BLaER1 treated with 17β-estradiol and CSF1 and Interleukin-3, amounts not matched to agents 10 nM and 100 nM (cell line): ENCODE measurements at regions not wholly inside any gene's neighbourhood (a gene's known extent, or its start where the extent isn't known, plus 50 kb on each side); places are given as distances from the start of the nearest gene placed in this dataset.
A peak's percentile ranks its signal among the peaks of the same experiment; 100 is the strongest.

Source experiments
- H3K27ac ChIP-seq, 11 experiments: shearing (Covaris generic); formaldehyde crosslinking; 2 replicates each; pipeline ENCODE4 v1.8.1; 2022
- H3K27me3 ChIP-seq, 11 experiments: shearing (Covaris generic); formaldehyde crosslinking; 2 replicates each; pipeline ENCODE4 v1.8.1; 2022
- H3K36me3 ChIP-seq, 11 experiments: shearing (Covaris generic); formaldehyde crosslinking; 2 replicates each; pipeline ENCODE4 v1.8.1; 2022
- H3K4me1 ChIP-seq, 10 experiments: shearing (Covaris generic); formaldehyde crosslinking; 2 replicates each; pipeline ENCODE4 v1.8.1; 2022
- H3K4me2 ChIP-seq, 11 experiments: shearing (Covaris generic); formaldehyde crosslinking; 2 replicates each; pipeline ENCODE4 v1.8.1; 2022
- H3K4me3 ChIP-seq, 10 experiments: shearing (Covaris generic); formaldehyde crosslinking; 2 replicates each; pipeline ENCODE4 v1.8.1; 2022
- H3K9ac ChIP-seq, 11 experiments: shearing (Covaris generic); formaldehyde crosslinking; 2 replicates each; pipeline ENCODE4 v1.8.1; 2022
- H3K9me3 ChIP-seq, 11 experiments: shearing (Covaris generic); formaldehyde crosslinking; replicated peaks in 1 of 11; 2 replicates each; pipeline ENCODE4 v1.8.1; 2022
- H4K20me1 ChIP-seq, 11 experiments: shearing (Covaris generic); formaldehyde crosslinking; 2 replicates each; pipeline ENCODE4 v1.8.1; 2022
- Cebpa-rat ChIP-seq, 11 experiments: shearing (Covaris generic); IDR thresholded peaks; 2 replicates each; pipeline ENCODE4 v1.8.1; 2022

DNA sequence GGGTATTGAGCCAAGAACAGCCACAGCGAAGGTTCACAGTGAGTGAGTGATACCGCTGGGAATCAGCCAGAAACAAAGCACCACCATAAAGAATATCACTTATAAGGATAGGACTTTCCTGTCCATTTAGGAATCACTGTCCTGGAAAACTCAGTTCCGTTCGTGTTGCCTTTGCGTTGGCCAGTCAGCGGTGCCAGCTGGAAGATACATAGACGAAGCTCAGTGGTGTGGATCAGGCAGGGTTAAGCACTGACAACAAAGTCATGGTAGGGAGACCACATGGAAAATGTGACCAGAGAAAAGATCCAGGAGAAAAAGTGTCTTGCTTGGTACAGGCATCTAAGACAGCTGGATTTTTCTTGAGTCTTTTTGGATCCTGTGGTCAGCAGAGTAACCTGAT lies 579.7 kb upstream of the DPP6 start:
- H3K9me3 ChIP-seq, result no peaks in the 10 kb centered on the region; a peak in 1 of 22 replicates
- H3K4me1 ChIP-seq, result no peaks in the 10 kb centered on the region
- H3K27me3 ChIP-seq, result no peaks in the 10 kb centered on the region
- TF ChIP-seq Cebpa-rat (IDR thresholded peaks at IDR 0.05), result no peak
- no peak overlapping the region for H3K27ac ChIP-seq
- no peak overlapping the region for H3K4me3 ChIP-seq
- H3K36me3 ChIP-seq, result no peaks in the 10 kb centered on the region
- H4K20me1 ChIP-seq, result no peaks in the 10 kb centered on the region
- no peak overlapping the region for H3K9ac ChIP-seq
- H3K4me2 ChIP-seq, result no peak overlapping the region

DNA sequence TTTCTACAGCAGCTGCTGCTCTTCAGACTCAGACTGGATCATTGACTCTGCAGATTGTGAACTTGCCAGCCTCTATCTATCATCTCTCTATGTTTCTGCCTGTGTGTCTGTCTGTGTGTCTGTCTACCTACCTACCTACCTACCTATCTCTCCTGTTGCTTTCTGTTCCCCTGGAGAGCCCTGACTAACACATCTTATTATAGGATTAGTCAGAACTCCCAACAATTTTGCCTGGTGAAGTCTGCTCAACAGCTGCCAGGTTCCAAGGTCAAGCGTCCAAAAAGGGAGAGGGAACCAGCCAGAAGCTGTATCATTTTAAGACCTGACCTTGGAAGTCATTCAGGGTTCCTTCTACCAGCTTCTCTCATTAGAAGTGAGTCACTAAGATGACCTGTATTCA lies 579.0 kb upstream of the DPP6 start:
- no peaks in the 10 kb centered on the region for H3K4me1 ChIP-seq
- H3K9me3 ChIP-seq, result peaks cover 0 to under 1% (median 0%) of the 10 kb centered on the region in 11 experiments; a peak in 2 of 22 replicates
- no peak for TF ChIP-seq Cebpa-rat (IDR thresholded peaks at IDR 0.05)

DNA sequence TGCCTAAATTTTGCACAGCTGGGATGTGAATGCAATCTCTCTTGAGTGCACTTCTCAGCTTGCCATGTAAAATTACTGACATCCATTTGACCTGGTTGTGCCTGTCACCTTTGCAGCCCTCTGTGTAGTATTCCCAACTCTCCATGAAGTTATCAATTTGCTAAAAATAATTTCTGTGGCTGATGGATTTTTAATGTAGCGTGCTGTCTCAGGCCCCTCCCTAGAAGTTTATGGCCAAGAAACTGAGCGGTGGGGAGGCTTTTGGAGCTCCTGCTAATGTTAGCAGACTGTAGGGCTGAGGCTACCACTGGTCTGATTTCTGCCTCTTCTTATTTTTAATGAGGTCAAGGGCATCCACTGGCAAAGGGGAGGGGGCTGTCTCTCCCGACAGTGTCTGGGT lies 577.0 kb upstream of the DPP6 start:
- Histone ChIP-seq H3K36me3 (no peaks in the 10 kb centered on the region), H3K4me2 (no peak overlapping the region), H4K20me1 (no peaks in the 10 kb centered on the region), H3K27ac (no peak overlapping the region), H3K9me3 (peaks cover 0 to 17% (median 12%) of the 10 kb centered on the region in 11 experiments; a peak in 16 of 22 replicates), H3K4me1 (no peaks in the 10 kb centered on the region), H3K9ac (no peak overlapping the region), H3K27me3 (no peaks in the 10 kb centered on the region), H3K4me3 (no peak overlapping the region)
- no peak for TF ChIP-seq Cebpa-rat (IDR thresholded peaks at IDR 0.05)

More for the DNA sequence above, 579.0 kb upstream of the DPP6 start:
- no peak overlapping the region for H3K4me3 ChIP-seq
- no peaks in the 10 kb centered on the region for H3K27me3 ChIP-seq
- H3K36me3 ChIP-seq, result no peaks in the 10 kb centered on the region
- no peak overlapping the region for H3K9ac ChIP-seq
- H3K27ac ChIP-seq, result no peak overlapping the region
- no peaks in the 10 kb centered on the region for H4K20me1 ChIP-seq
- H3K4me2 ChIP-seq, result no peak overlapping the region

DNA sequence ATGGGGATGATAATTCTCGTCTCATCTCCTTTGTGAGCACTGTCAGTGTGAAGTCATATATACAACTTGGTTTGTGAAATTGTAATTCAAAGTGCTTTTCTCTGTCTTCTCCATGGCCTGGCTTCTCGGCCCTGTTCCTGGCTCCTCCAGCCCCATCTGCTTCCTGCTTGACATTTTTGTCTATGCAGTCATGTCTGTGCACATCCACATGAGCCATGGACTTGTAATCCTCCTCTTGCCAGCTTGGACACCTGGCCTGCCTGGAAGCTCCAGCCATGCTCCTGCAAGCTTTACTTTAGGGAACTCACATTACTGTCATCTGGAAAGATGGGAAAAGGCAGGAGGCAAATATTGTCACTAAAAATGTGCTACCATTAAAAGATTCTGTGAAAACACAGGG lies 576.0 kb upstream of the DPP6 start:
- H3K36me3 ChIP-seq, result no peaks in the 10 kb centered on the region
- peaks cover 0 to 21% (median 12%) of the 10 kb centered on the region in 11 experiments; a peak in 16 of 22 replicates for H3K9me3 ChIP-seq
- no peaks in the 10 kb centered on the region for H3K27me3 ChIP-seq
- no peak overlapping the region for H3K4me2 ChIP-seq
- H3K4me3 ChIP-seq, result no peak overlapping the region
- no peak overlapping the region for H3K9ac ChIP-seq
- no peaks in the 10 kb centered on the region for H4K20me1 ChIP-seq
- no peak for TF ChIP-seq Cebpa-rat (IDR thresholded peaks at IDR 0.05)
- no peaks in the 10 kb centered on the region for H3K4me1 ChIP-seq
- no peak overlapping the region for H3K27ac ChIP-seq

DNA sequence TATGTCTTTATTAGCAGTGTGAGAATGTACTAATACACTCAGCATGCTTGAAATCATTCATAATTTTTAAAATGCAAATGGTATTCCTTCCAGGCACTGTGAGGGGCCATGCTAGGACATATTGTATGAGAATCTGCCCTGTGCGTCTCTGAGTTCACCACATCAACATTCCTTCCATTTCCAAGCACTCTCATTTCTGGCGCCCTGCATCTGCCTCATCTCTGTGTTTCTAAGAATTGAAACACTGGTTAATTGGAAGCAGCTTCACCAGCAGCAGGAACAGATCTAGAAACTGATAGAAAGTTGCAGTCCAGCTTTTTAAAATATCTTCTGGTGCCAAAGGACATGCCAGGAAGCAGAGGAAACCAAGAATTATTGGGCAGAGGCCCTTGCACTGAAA lies 555.9 kb upstream of the DPP6 start:
- H3K36me3 ChIP-seq, result no peaks in the 10 kb centered on the region
- H3K4me3 ChIP-seq, result no peak overlapping the region
- H3K9me3 ChIP-seq, result peaks cover 8 to 22% (median 12%) of the 10 kb centered on the region in 11 experiments; a peak in 21 of 22 replicates
- no peaks in the 10 kb centered on the region for H4K20me1 ChIP-seq
- no peak overlapping the region for H3K9ac ChIP-seq
- peaks cover 0 to 31% (median 0%) of the 10 kb centered on the region in 10 experiments; a peak in 3 of 20 replicates for H3K4me1 ChIP-seq
- no peaks in the 10 kb centered on the region for H3K27me3 ChIP-seq
- no peak for TF ChIP-seq Cebpa-rat (IDR thresholded peaks at IDR 0.05)
- peak overlapping the region in 2 of 11 experiments; percentile 19 to 57; a peak in 3 of 22 replicates for H3K4me2 ChIP-seq
- no peak overlapping the region for H3K27ac ChIP-seq

DNA sequence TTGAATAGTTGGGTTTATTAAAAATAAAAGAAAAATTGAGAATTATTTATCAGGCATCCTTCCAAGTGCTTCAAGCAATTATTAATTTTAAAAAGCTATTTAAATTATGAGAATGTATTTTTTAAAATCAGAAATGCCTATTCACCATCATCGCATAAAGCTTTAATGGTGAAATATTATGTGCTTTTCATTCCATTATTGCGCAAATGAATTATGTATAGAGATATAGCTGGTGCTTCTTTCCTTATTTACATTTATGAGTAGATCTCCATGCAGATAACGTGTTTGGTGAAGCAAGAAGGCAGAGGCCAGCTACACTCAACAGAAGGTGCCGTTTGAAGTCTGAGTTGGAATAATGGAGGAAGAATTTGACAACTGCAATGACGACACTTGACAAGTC lies 549.1 kb upstream of the DPP6 start:
- H3K4me1 ChIP-seq, result no peaks in the 10 kb centered on the region
- no peaks in the 10 kb centered on the region for H3K27me3 ChIP-seq
- H3K9me3 ChIP-seq, result peaks cover 0 to 14% (median 7%) of the 10 kb centered on the region in 11 experiments; a peak in 11 of 22 replicates
- H4K20me1 ChIP-seq, result no peaks in the 10 kb centered on the region
- no peak overlapping the region for H3K4me3 ChIP-seq
- peak in 1 of 11 experiments; percentile 11; a peak in 1 of 22 replicates for TF ChIP-seq Cebpa-rat (IDR thresholded peaks at IDR 0.05)
- no peak overlapping the region for H3K4me2 ChIP-seq
- no peaks in the 10 kb centered on the region for H3K36me3 ChIP-seq
- H3K27ac ChIP-seq, result no peak overlapping the region
- no peak overlapping the region for H3K9ac ChIP-seq

DNA sequence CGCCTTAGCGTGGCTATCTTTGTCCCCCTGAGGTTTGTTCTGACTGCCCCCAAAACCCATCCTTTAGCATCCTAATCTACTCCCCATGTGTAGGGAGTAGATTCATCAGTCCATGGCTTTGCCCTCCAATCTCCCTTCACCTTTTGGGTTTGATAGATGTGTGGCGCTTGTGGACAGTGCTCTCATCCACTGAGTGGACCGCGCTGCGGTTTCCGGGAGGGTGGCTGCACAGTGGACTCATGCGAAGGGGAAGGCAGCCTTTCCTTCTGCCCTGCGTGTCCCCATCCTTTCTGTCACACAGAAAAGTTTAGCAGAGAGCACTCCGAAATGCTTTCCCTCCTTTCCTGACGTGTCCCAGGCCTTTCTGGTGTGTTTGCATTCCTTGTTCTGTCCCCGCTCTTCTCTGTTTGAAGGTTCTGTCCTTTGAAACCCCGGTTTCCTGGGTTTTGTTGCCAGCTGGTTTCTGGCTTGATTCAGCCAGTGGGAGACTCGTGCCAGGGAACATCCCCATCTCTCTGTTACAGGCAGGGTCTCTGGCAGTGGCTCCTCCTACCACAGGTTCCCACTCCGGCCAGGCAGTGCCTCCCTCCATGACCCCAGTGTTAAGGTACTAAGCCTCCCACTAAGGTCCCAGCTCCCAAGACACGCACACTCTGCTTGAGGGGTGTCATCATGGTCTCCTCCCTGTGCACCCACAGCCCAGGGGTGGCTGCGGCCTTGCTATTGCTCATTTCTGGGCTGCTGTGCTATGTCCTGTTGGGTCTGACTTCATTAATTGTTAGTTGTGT lies 547.7 kb upstream of the DPP6 start:
- H3K4me1 ChIP-seq, result no peaks in the 10 kb centered on the region
- no peak overlapping the region for H3K27ac ChIP-seq
- no peaks in the 10 kb centered on the region for H3K27me3 ChIP-seq
- peaks cover 0 to 16% (median 7%) of the 10 kb centered on the region in 11 experiments; a peak in 11 of 22 replicates for H3K9me3 ChIP-seq
- TF ChIP-seq Cebpa-rat (IDR thresholded peaks at IDR 0.05), result no peak
- H3K4me3 ChIP-seq, result no peak overlapping the region
- H3K9ac ChIP-seq, result no peak overlapping the region
- no peaks in the 10 kb centered on the region for H4K20me1 ChIP-seq
- H3K36me3 ChIP-seq, result no peaks in the 10 kb centered on the region
- H3K4me2 ChIP-seq, result no peak overlapping the region

DNA sequence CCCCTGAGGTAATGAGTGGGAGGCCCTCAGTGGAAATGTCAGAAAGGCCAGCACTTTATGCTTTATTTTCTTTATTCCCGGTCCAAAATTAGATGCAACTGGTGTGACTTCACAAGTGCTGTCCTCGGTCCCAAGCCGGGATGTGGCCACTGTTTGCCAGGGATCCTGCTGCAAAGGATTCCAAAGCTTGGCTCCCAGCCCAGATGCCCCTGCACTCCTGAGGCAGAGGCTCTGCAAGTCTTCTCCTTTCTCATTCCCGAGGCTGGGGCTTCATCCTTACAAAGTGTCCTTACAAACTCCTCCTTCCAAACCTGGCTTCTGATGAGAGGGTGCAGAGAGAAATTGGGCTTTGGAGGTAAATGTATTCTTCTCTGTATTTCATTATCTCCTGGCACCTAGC lies 544.3 kb upstream of the DPP6 start:
- Histone ChIP-seq H3K27me3 (no peaks in the 10 kb centered on the region), H3K4me2 (no peak overlapping the region), H3K4me3 (no peak overlapping the region), H3K4me1 (no peaks in the 10 kb centered on the region), H3K9ac (no peak overlapping the region), H3K27ac (no peak overlapping the region), H4K20me1 (no peaks in the 10 kb centered on the region), H3K36me3 (no peaks in the 10 kb centered on the region), H3K9me3 (peaks cover 0 to 16% (median 7%) of the 10 kb centered on the region in 11 experiments; a peak in 11 of 22 replicates)
- no peak for TF ChIP-seq Cebpa-rat (IDR thresholded peaks at IDR 0.05)

DNA sequence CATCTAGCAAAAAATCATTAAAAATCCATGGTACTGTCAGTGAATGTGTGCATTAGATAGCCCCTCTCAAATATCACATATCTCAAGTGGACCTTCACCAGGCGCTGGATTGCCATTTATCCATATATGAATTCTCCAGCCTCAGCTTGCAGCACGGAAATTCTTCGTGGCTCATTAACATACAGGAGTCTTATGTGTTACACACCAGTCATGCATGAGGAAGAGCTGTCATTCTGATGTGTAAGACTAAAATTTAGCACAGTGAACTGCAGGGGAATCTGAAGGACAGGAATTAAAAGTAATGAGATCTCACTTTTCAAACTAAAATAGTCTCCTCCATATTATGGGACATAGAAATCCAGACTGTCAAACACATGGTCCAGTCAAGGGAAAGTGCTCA lies 542.4 kb upstream of the DPP6 start:
- Histone ChIP-seq H3K4me3 (no peak overlapping the region), H3K9ac (no peak overlapping the region), H3K4me2 (no peak overlapping the region), H3K27me3 (no peaks in the 10 kb centered on the region), H3K27ac (no peak overlapping the region), H3K4me1 (no peaks in the 10 kb centered on the region), H4K20me1 (no peaks in the 10 kb centered on the region), H3K36me3 (no peaks in the 10 kb centered on the region), H3K9me3 (peaks cover 0 to 16% (median 7%) of the 10 kb centered on the region in 11 experiments; a peak in 11 of 22 replicates)
- no peak for TF ChIP-seq Cebpa-rat (IDR thresholded peaks at IDR 0.05)

DNA sequence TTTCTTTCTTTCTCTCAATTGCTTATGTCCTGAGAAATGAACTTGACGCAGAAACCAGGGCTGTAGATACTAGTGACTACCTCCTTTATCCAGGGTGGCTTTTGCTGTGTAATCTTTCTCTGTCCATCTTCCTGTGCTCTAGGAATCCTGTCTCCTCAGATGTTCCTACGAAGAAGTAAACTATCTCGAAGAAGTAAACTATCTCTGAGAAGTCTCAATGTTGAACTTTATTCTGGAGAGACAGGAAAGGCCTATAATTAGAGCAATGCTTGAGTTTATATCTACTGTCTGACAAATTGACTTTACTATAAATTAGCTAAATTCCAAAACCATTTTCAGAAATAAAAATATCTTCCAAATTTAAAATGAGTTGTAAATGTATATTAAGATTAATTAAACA lies 541.5 kb upstream of the DPP6 start:
- no peaks in the 10 kb centered on the region for H3K4me1 ChIP-seq
- H4K20me1 ChIP-seq, result no peaks in the 10 kb centered on the region
- H3K9me3 ChIP-seq, result peaks cover 0 to 16% (median 11%) of the 10 kb centered on the region in 11 experiments; a peak in 13 of 22 replicates
- H3K4me3 ChIP-seq, result no peak overlapping the region
- H3K9ac ChIP-seq, result no peak overlapping the region
- TF ChIP-seq Cebpa-rat (IDR thresholded peaks at IDR 0.05), result no peak
- H3K4me2 ChIP-seq, result no peak overlapping the region
- no peak overlapping the region for H3K27ac ChIP-seq
- no peaks in the 10 kb centered on the region for H3K36me3 ChIP-seq
- no peaks in the 10 kb centered on the region for H3K27me3 ChIP-seq
